ENCODE measurements at regions not wholly inside any gene's neighbourhood (a gene's known extent, or its start where the extent isn't known, plus 50 kb on each side); places are given as distances from the start of the nearest gene placed in this dataset.
"Not testable (repeated sequence)": the region's sequence is repeated elsewhere in the genome, so short reads cannot be mapped to it uniquely, and the experiment has no call there.

- TF ChIP-seq CTCF, POLR2A (IDR thresholded peaks at IDR 0.05): not testable (repeated sequence)
Measured at GRCh38 chr7:55721004-55721403, 141.5 kb downstream of the SEPTIN14 start.
